ENCODE measurements at regions not wholly inside any gene's neighbourhood (a gene's known extent, or its start where the extent isn't known, plus 50 kb on each side); places are given as distances from the start of the nearest gene placed in this dataset.
A peak's percentile ranks its signal among the peaks of the same experiment; 100 is the strongest.
"Not testable (repeated sequence)": the region's sequence is repeated elsewhere in the genome, so short reads cannot be mapped to it uniquely, and the experiment has no call there.

- ChIA-PET CTCF (interaction anchor here (0.6 to 6.4 kb wide), 59 partner anchors 9 to 778 kb away, joined by 3 to 69 read pairs (median 4); no protein-coding TSS in a partner anchor), POLR2A (interaction anchor here (0.7 kb wide), 1 partner anchor 112 kb away, joined by 3 read pairs; no protein-coding TSS in a partner anchor)
- H3K4me3 Mint-ChIP-seq (ENCODE audit: unreplicated experiment) = no peak overlapping the region
- H3K27me3 Mint-ChIP-seq (ENCODE audit: insufficient read depth, unreplicated experiment) = peaks cover 42% of the 10 kb centered on the region
- peak; percentile 99 for TF ChIP-seq CTCF (IDR thresholded peaks at IDR 0.05; ENCODE audit: unreplicated experiment)
- intact Hi-C loops (cut with micrococcal nuclease) = loop anchor here (1.0 to 5.0 kb wide), 6 partner anchors 26 to 609 kb away; no protein-coding TSS in a partner anchor
- no peaks in the 10 kb centered on the region for H3K9me3 Mint-ChIP-seq (ENCODE audit: unreplicated experiment)
- no peaks in the 10 kb centered on the region for H3K36me3 Mint-ChIP-seq (ENCODE audit: insufficient read depth, unreplicated experiment)
- no peak overlapping the region for H3K27ac Mint-ChIP-seq (ENCODE audit: low read depth, unreplicated experiment)
- no peaks in the 10 kb centered on the region for H3K4me1 Mint-ChIP-seq (ENCODE audit: insufficient read depth, unreplicated experiment)
- peak; percentile 69 for DNase-seq (ENCODE audit: unreplicated experiment)
- BruUV-seq (replicated peaks) = no TSS peak
Observed at GRCh38 chr5:174935854-174936474, 211.6 kb downstream of the MSX2 start.

GRCh38 chr5:174931033-174931432 is 206.7 kb downstream of the MSX2 start:
- H3K4me1 Mint-ChIP-seq (ENCODE audit: insufficient read depth, unreplicated experiment); H3K36me3 Mint-ChIP-seq (ENCODE audit: insufficient read depth, unreplicated experiment); POLR2A ChIA-PET; BruUV-seq (replicated peaks); DNase-seq (ENCODE audit: unreplicated experiment); H3K4me3 Mint-ChIP-seq (ENCODE audit: unreplicated experiment); H3K9me3 Mint-ChIP-seq (ENCODE audit: unreplicated experiment); intact Hi-C loops (cut with micrococcal nuclease); H3K27ac Mint-ChIP-seq (ENCODE audit: low read depth, unreplicated experiment): not testable (repeated sequence)
- CTCF ChIA-PET = interaction anchor here (0.6 to 1.6 kb wide), 5 partner anchors 10 to 603 kb away, joined by 3 to 10 read pairs (median 4); no protein-coding TSS in a partner anchor
- peaks cover 11% of the 10 kb centered on the region for H3K27me3 Mint-ChIP-seq (ENCODE audit: insufficient read depth, unreplicated experiment)

- H3K4me3 Mint-ChIP-seq (ENCODE audit: unreplicated experiment) = no peak overlapping the region
- H3K9me3 Mint-ChIP-seq (ENCODE audit: unreplicated experiment) = peaks cover 7% of the 10 kb centered on the region
- peaks cover 11% of the 10 kb centered on the region for H3K27me3 Mint-ChIP-seq (ENCODE audit: insufficient read depth, unreplicated experiment)
- intact Hi-C loops (cut with micrococcal nuclease) = no loop called here
- H3K27ac Mint-ChIP-seq (ENCODE audit: low read depth, unreplicated experiment) = no peak overlapping the region
- peaks cover 6% of the 10 kb centered on the region for H3K4me1 Mint-ChIP-seq (ENCODE audit: insufficient read depth, unreplicated experiment)
- CTCF ChIA-PET = interaction anchor here (0.7 to 2.0 kb wide), 13 partner anchors 9 to 608 kb away, joined by 3 to 13 read pairs (median 3); no protein-coding TSS in a partner anchor
- BruUV-seq (replicated peaks) = no TSS peak
- POLR2A ChIA-PET = interaction anchor here (0.6 kb wide), 2 partner anchors 9 to 15 kb away, joined by 3 read pairs; no protein-coding TSS in a partner anchor
- no peak for DNase-seq (ENCODE audit: unreplicated experiment)
- no peaks in the 10 kb centered on the region for H3K36me3 Mint-ChIP-seq (ENCODE audit: insufficient read depth, unreplicated experiment)
- TF ChIP-seq CTCF (IDR thresholded peaks at IDR 0.05; ENCODE audit: unreplicated experiment) = no peak
Observed at GRCh38 chr5:174925586-174925985, 201.2 kb downstream of the MSX2 start.

- ChIA-PET POLR2A (no interaction called here), CTCF (interaction anchor here (0.7 to 1.2 kb wide), 2 partner anchors 12 to 13 kb away, joined by 3 read pairs; no protein-coding TSS in a partner anchor)
- no peak for DNase-seq (ENCODE audit: unreplicated experiment)
- no peak for TF ChIP-seq CTCF (IDR thresholded peaks at IDR 0.05; ENCODE audit: unreplicated experiment)
- H3K4me3 Mint-ChIP-seq (ENCODE audit: unreplicated experiment) = no peak overlapping the region
- no peaks in the 10 kb centered on the region for H3K36me3 Mint-ChIP-seq (ENCODE audit: insufficient read depth, unreplicated experiment)
- no peak overlapping the region for H3K27ac Mint-ChIP-seq (ENCODE audit: low read depth, unreplicated experiment)
- no TSS peak for BruUV-seq (replicated peaks)
- H3K4me1 Mint-ChIP-seq (ENCODE audit: insufficient read depth, unreplicated experiment) = no peaks in the 10 kb centered on the region
- peaks cover 7% of the 10 kb centered on the region for H3K9me3 Mint-ChIP-seq (ENCODE audit: unreplicated experiment)
- no peaks in the 10 kb centered on the region for H3K27me3 Mint-ChIP-seq (ENCODE audit: insufficient read depth, unreplicated experiment)
- intact Hi-C loops (cut with micrococcal nuclease) = no loop called here
Observed at GRCh38 chr5:174922955-174923354, 198.6 kb downstream of the MSX2 start.

All from MCF 10A (cell line).